SK-N-SH (cell line): ENCODE measurements at regions not wholly inside any gene's neighbourhood (a gene's known extent, or its start where the extent isn't known, plus 50 kb on each side); places are given as distances from the start of the nearest gene placed in this dataset.

Experiments used
- CTCF ChIA-PET: fragments of 300-600, 350-600 bp; formaldehyde crosslinking; extraction: SDS; loops from one replicate; lab custom pipeline; 2021; lab: Yijun Ruan, JAX
- POLR2A ChIA-PET: fragments of 350-600 bp; sonication (Branson Sonifier 250); formaldehyde crosslinking; extraction: SDS; loops from one replicate; lab custom pipeline; 2020; ENCODE audit warnings: antibody characterized with exemption, inconsistent platforms; lab: Yijun Ruan, JAX
- DNase-seq: peaks from one replicate; pipeline ENCODE4 v3.0.0; 2012
- H2AFZ ChIP-seq: fragments of 200-600 bp; sonication (generic); 2 replicates; pipeline ENCODE4 v1.8.1; 2016; ENCODE audit warnings: antibody characterized with exemption, mild to moderate bottlenecking, low read depth
- H3F3A ChIP-seq: fragments of 200-600 bp; sonication (generic); replicated peaks from 2 replicates; pipeline ENCODE3; 2016; ENCODE audit warnings: antibody characterized with exemption, mild to moderate bottlenecking; ENCODE audit not compliant: insufficient read depth
- H3K27ac ChIP-seq, 2 experiments: fragments of 200-500 bp in 1 of 2; fragments of 200-600 bp in 1 of 2; sonication (Bioruptor generic) in 1 of 2; sonication (generic), shearing (Covaris generic) in 1 of 2; 2 replicates each; pipeline versions ENCODE4 v1.5.1 to v1.6.1; 2014 to 2016; ENCODE audit warnings: low read depth in 2 of 2, inconsistent platforms in 1 of 2, low read length in 1 of 2, mild to moderate bottlenecking in 1 of 2, mixed read lengths in 1 of 2
- H3K27me3 ChIP-seq: fragments of 200-600 bp; sonication (generic), shearing (Covaris generic); 2 replicates; pipeline ENCODE4 v1.6.1; 2016; ENCODE audit warnings: mixed run types; ENCODE audit not compliant: insufficient read depth
- H3K36me3 ChIP-seq, 2 experiments: fragments of 200-500 bp in 1 of 2; fragments of 200-600 bp in 1 of 2; sonication (Bioruptor generic) in 1 of 2; sonication (generic) in 1 of 2; replicated peaks in 1 of 2; 2 replicates each; pipeline versions ENCODE3 to v1.5.1; 2014 to 2016; ENCODE audit warnings: low read length in 1 of 2, mild to moderate bottlenecking in 1 of 2; ENCODE audit not compliant: insufficient read depth in 2 of 2, control insufficient read depth in 1 of 2
- H3K4me1 ChIP-seq, 2 experiments: fragments of 200-500 bp in 1 of 2; fragments of 200-600 bp in 1 of 2; sonication (Bioruptor generic) in 1 of 2; sonication (generic), shearing (Covaris generic) in 1 of 2; 2 replicates each; pipeline versions ENCODE4 v1.5.1 to v1.6.1; 2014 to 2016; ENCODE audit warnings: low read depth in 1 of 2, low read length in 1 of 2, mixed run types in 1 of 2; ENCODE audit not compliant: insufficient read depth in 2 of 2, control insufficient read depth in 1 of 2
- H3K4me2 ChIP-seq: fragments of 200-600 bp; sonication (generic), shearing (Covaris generic); 2 replicates; pipeline ENCODE4 v1.6.1; 2017; ENCODE audit warnings: mixed run types
- H3K4me3 ChIP-seq, 2 experiments: fragments of 200-500 bp in 1 of 2; fragments of 200-600 bp in 1 of 2; sonication (Bioruptor generic) in 1 of 2; sonication (generic), shearing (Covaris generic) in 1 of 2; 2 replicates each; pipeline versions ENCODE4 v1.5.1 to v1.8.1; 2014 to 2016; ENCODE audit warnings: low read depth in 2 of 2, inconsistent platforms in 1 of 2, low read length in 1 of 2, mild to moderate bottlenecking in 1 of 2, mixed read lengths in 1 of 2, moderate library complexity in 1 of 2
- H3K79me2 ChIP-seq: fragments of 200-600 bp; sonication (generic); 2 replicates; pipeline ENCODE4 v1.8.1; 2017; ENCODE audit warnings: mild to moderate bottlenecking; ENCODE audit not compliant: insufficient read depth
- H3K9ac ChIP-seq: fragments of 200-600 bp; sonication (generic); 2 replicates; pipeline ENCODE4 v1.6.1; 2017; ENCODE audit warnings: mixed run types
- H3K9me2 ChIP-seq: fragments of 200-600 bp; sonication (generic); 2 replicates; pipeline ENCODE4 v1.6.1; 2017; ENCODE audit warnings: mixed run types
- H3K9me3 ChIP-seq: fragments of 200-600 bp; sonication (generic); 2 replicates; pipeline ENCODE4 v1.6.1; 2017; ENCODE audit warnings: mixed run types, mild to moderate bottlenecking, moderate library complexity
- H4K20me1 ChIP-seq: fragments of 200-600 bp; sonication (generic); 2 replicates; pipeline ENCODE4 v1.6.1; 2017; ENCODE audit warnings: mild to moderate bottlenecking, mixed run types; ENCODE audit not compliant: insufficient read depth
- GABPA ChIP-seq: IDR thresholded peaks from 2 replicates; pipeline ENCODE4 v1.4.0; 2012; ENCODE audit warnings: low read depth, mild to moderate bottlenecking
- GATA2 ChIP-seq: sonication (generic); formaldehyde crosslinking; IDR thresholded peaks from 2 replicates; pipeline ENCODE4 v1.5.0; 2020; ENCODE audit warnings: mild to moderate bottlenecking, missing genetic modification reagents
- JUND ChIP-seq: IDR thresholded peaks from 2 replicates; pipeline ENCODE4 v1.4.0; 2012
- MAX ChIP-seq: IDR thresholded peaks from 2 replicates; pipeline ENCODE4 v1.4.0; 2012; ENCODE audit warnings: low read depth
- MEF2A ChIP-seq: IDR thresholded peaks from 2 replicates; pipeline ENCODE4 v1.4.0; 2012; ENCODE audit warnings: low read depth, borderline replicate concordance
- NRF1 ChIP-seq: IDR thresholded peaks from 2 replicates; pipeline ENCODE4 v1.6.1; 2012; ENCODE audit warnings: low read depth, mild to moderate bottlenecking, low read length
- RAD21 ChIP-seq: IDR thresholded peaks from 2 replicates; pipeline ENCODE4 v1.6.1; 2012; ENCODE audit warnings: mild to moderate bottlenecking, low read length
- RFX5 ChIP-seq: IDR thresholded peaks from 2 replicates; pipeline ENCODE4 v1.6.1; 2012; ENCODE audit warnings: mild to moderate bottlenecking, improper control_type of control experiment, low read length
- YY1 ChIP-seq: IDR thresholded peaks from 2 replicates; pipeline ENCODE4 v1.4.0; 2012; ENCODE audit warnings: low read depth, mild to moderate bottlenecking
- WGBS: methylation state at CpG from one replicate; pipeline ENCODE4 v1.1.6; 2017; ENCODE audit warnings: low lambda C conversion rate; 5-methylcytosine and 5-hydroxymethylcytosine counted together
- TF ChIP-seq, protein P1 (sequence below): IDR thresholded peaks from 2 replicates; pipeline ENCODE4; 2012
- TF ChIP-seq, protein P2 (sequence below): IDR thresholded peaks from 2 replicates; pipeline ENCODE4 v1.4.0; 2012; ENCODE audit warnings: low read depth, borderline replicate concordance
- TF ChIP-seq, protein P3 (sequence below): IDR thresholded peaks from 2 replicates; pipeline ENCODE4 v1.6.1; 2012; ENCODE audit warnings: mild to moderate bottlenecking, low read depth, low read length, moderate library complexity
- TF ChIP-seq, protein P4 (sequence below): fragments of 150-350 bp; IDR thresholded peaks from 2 replicates; pipeline ENCODE4 v1.6.1; 2016; ENCODE audit warnings: mild to moderate bottlenecking, low read depth, low read length

DNA sequence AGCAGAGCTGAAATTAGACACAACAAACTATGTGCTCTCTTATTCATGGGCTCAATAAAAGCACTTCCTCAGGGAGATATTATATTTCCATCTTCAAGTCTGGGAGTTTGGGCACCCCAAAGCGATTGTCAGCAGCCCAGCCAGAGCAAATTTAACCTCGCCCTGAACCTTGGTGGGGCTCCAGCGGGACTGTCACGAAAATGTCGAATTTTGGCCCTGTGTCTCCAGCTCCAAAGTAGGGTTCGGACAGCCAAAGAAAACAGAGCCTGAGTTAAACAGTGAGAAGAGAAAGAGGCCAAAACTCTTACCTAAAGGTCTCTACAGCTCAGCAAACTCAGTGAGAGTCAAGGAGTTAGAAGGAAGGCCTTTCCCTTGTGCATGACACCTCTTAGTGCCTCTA lies 432.9 kb downstream of the SPATA31D1 start:
- no peaks in the 10 kb centered on the region for H3F3A ChIP-seq
- no peak overlapping the region for H2AFZ ChIP-seq
- H4K20me1 ChIP-seq, result no peaks in the 10 kb centered on the region
- H3K4me2 ChIP-seq, result no peak overlapping the region
- no peaks in the 10 kb centered on the region for H3K36me3 ChIP-seq
- H3K4me3 ChIP-seq, result no peak overlapping the region
- CTCF ChIA-PET, result no interaction called here
- no peak overlapping the region for H3K27ac ChIP-seq
- H3K27me3 ChIP-seq, result no peaks in the 10 kb centered on the region
- WGBS, result 61% methylated on average over 6 of the region's 6 CpGs
- TF ChIP-seq RAD21, result no peak
- 0 out of 2 replicates have a peak, but pooled peaks cover 3% of the 10 kb centered on the region for H3K9me2 ChIP-seq
- H3K4me1 ChIP-seq, result no peaks in the 10 kb centered on the region
- no peaks in the 10 kb centered on the region for H3K9me3 ChIP-seq
- DNase-seq, result no peak
- H3K79me2 ChIP-seq, result no peaks in the 10 kb centered on the region
- POLR2A ChIA-PET, result no interaction called here
- H3K9ac ChIP-seq, result no peak overlapping the region

GRCh38 chr9:82423700-82424099 lies 435.1 kb downstream of the SPATA31D1 start:
- no peaks in the 10 kb centered on the region for H4K20me1 ChIP-seq
- no peak for TF ChIP-seq YY1
- TF ChIP-seq JUND, result no peak
- TF ChIP-seq GABPA, result no peak
- TF ChIP-seq, protein P1, sequence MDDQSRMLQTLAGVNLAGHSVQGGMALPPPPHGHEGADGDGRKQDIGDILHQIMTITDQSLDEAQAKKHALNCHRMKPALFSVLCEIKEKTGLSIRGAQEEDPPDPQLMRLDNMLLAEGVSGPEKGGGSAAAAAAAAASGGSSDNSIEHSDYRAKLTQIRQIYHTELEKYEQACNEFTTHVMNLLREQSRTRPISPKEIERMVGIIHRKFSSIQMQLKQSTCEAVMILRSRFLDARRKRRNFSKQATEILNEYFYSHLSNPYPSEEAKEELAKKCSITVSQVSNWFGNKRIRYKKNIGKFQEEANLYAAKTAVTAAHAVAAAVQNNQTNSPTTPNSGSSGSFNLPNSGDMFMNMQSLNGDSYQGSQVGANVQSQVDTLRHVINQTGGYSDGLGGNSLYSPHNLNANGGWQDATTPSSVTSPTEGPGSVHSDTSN, result no peak
- no peak for TF ChIP-seq RFX5
- TF ChIP-seq, protein P2, sequence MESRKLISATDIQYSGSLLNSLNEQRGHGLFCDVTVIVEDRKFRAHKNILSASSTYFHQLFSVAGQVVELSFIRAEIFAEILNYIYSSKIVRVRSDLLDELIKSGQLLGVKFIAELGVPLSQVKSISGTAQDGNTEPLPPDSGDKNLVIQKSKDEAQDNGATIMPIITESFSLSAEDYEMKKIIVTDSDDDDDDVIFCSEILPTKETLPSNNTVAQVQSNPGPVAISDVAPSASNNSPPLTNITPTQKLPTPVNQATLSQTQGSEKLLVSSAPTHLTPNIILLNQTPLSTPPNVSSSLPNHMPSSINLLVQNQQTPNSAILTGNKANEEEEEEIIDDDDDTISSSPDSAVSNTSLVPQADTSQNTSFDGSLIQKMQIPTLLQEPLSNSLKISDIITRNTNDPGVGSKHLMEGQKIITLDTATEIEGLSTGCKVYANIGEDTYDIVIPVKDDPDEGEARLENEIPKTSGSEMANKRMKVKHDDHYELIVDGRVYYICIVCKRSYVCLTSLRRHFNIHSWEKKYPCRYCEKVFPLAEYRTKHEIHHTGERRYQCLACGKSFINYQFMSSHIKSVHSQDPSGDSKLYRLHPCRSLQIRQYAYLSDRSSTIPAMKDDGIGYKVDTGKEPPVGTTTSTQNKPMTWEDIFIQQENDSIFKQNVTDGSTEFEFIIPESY, result no peak
- TF ChIP-seq MEF2A, result no peak
- TF ChIP-seq, protein P3, sequence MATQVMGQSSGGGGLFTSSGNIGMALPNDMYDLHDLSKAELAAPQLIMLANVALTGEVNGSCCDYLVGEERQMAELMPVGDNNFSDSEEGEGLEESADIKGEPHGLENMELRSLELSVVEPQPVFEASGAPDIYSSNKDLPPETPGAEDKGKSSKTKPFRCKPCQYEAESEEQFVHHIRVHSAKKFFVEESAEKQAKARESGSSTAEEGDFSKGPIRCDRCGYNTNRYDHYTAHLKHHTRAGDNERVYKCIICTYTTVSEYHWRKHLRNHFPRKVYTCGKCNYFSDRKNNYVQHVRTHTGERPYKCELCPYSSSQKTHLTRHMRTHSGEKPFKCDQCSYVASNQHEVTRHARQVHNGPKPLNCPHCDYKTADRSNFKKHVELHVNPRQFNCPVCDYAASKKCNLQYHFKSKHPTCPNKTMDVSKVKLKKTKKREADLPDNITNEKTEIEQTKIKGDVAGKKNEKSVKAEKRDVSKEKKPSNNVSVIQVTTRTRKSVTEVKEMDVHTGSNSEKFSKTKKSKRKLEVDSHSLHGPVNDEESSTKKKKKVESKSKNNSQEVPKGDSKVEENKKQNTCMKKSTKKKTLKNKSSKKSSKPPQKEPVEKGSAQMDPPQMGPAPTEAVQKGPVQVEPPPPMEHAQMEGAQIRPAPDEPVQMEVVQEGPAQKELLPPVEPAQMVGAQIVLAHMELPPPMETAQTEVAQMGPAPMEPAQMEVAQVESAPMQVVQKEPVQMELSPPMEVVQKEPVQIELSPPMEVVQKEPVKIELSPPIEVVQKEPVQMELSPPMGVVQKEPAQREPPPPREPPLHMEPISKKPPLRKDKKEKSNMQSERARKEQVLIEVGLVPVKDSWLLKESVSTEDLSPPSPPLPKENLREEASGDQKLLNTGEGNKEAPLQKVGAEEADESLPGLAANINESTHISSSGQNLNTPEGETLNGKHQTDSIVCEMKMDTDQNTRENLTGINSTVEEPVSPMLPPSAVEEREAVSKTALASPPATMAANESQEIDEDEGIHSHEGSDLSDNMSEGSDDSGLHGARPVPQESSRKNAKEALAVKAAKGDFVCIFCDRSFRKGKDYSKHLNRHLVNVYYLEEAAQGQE, result no peak
- TF ChIP-seq, protein P4, sequence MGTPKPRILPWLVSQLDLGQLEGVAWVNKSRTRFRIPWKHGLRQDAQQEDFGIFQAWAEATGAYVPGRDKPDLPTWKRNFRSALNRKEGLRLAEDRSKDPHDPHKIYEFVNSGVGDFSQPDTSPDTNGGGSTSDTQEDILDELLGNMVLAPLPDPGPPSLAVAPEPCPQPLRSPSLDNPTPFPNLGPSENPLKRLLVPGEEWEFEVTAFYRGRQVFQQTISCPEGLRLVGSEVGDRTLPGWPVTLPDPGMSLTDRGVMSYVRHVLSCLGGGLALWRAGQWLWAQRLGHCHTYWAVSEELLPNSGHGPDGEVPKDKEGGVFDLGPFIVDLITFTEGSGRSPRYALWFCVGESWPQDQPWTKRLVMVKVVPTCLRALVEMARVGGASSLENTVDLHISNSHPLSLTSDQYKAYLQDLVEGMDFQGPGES, result no peak
- TF ChIP-seq GATA2 (CRISPR knock-in tag), result no peak
- no peak for TF ChIP-seq NRF1
- TF ChIP-seq MAX, result no peak
- H3K9me3 ChIP-seq, result no peaks in the 10 kb centered on the region
- no peaks in the 10 kb centered on the region for H3K27me3 ChIP-seq
- no peak overlapping the region for H3K4me3 ChIP-seq
- H3K4me2 ChIP-seq, result no peak overlapping the region
- WGBS, result 37% methylated on average over 4 of the region's 4 CpGs
- H3K27ac ChIP-seq, result no peak overlapping the region
- no peaks in the 10 kb centered on the region for H3K79me2 ChIP-seq
- ChIA-PET POLR2A (no interaction called here), CTCF (no interaction called here)
- 0 out of 2 replicates have a peak, but pooled peaks cover 3% of the 10 kb centered on the region for H3K9me2 ChIP-seq
- no peaks in the 10 kb centered on the region for H3K4me1 ChIP-seq
- H3F3A ChIP-seq, result no peaks in the 10 kb centered on the region
- no peak for DNase-seq
- no peak overlapping the region for H2AFZ ChIP-seq
- H3K36me3 ChIP-seq, result no peaks in the 10 kb centered on the region
- H3K9ac ChIP-seq, result no peak overlapping the region
